RKO (cell line): ENCODE measurements at regions not wholly inside any gene's neighbourhood (a gene's known extent, or its start where the extent isn't known, plus 50 kb on each side); places are given as distances from the start of the nearest gene placed in this dataset.
A peak's percentile ranks its signal among the peaks of the same experiment; 100 is the strongest.

Experiments used
- DNase-seq: peaks from one replicate; pipeline ENCODE4 v3.0.0-alpha.2; 2016; ENCODE audit warnings: low spot score

DNA sequence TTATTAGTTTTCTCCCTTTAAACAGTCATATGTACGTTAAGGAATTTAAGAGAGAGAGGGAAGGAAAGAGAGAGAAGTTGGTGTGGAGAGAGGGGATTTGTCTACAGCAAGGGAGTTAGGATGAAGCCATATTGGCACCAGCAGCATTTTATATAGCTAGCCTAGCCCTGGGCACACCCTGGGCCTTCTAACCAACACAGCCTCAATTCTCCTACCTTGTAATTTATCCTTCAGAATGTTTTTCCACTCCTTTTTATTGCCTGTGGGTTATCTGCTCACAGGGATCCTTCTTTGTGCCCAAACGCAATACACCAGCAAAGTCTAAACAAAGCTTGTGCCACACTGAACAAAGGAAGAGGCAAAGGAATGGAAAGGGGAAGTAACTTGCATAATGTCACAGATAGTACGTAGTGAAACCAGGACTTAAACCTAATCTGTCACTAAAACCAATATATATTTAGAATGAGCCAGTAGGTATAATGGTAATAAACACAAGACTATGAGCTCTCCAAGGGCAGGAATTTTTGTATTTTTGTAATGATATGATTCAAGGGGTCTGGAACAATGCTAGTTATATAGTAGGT is 613.8 kb upstream of the TENM4 start:
- no peak for DNase-seq

DNA sequence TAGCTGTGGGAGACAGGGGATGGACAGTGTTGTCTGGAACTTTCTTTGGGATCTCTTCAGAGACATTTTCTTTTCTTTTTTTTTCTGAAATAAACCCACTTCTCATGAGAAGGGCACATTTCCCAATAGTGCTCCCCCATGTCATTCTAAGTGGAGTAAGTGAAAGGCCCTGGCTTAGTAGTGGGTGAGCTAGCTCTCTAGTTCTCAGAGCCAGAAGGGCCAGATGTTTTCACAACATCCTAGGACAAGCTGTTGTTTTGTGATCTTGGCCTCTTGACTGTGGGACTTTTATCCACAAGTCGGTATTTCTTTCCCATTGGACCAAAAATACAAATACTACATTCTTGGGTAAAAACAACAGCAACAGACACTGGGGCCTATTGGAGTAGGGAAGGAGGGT is 607.7 kb upstream of the TENM4 start:
- DNase-seq: no peak

DNA sequence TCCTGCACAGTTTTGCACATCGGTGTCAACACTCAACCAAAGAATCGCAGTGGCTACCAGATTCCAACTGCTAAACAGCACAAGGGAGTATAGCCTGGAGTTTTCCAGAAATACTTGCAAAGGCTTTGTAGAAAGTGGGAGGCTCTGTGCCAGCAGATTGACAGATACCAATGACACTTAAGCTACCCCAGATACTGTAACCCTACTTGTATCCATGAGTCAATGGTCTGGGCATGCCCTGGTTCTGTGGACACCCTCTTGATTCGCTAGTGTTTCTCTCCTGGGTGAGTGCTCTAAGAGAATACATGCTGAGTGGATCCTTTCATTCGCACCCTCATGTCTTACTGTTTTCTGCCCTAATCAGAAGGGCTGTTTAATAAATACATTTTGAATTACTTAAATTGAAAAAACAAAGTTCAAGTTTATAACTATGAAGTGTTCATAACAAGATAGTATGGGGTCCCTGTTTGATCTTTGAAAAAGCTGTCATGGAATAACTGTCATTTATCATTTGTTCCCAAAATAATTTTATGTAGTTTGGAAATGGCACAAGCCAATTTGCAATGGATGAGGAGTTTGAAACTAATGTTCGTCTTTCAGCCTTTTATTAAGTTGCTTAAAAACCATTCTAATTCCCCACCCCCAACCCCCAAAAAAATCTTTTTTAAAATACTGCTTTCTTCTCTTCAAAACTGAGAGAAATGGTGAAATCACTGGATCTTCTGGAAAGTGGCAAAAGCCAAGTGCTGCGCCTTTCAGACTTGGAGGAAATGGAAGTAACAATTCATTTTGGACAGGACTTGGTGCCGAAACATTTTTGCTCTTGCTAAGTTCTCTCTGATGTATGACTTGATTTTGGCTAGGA is 600.5 kb upstream of the TENM4 start:
- no peak for DNase-seq

- DNase-seq: peak; percentile 18
Observed at GRCh38 chr11:80034801-80035200, 594.0 kb upstream of the TENM4 start.

- DNase-seq: no peak
Observed at GRCh38 chr11:80031014-80031600, 590.3 kb upstream of the TENM4 start.

- no peak for DNase-seq
Observed at GRCh38 chr11:80028998-80029397, 588.2 kb upstream of the TENM4 start.

DNA sequence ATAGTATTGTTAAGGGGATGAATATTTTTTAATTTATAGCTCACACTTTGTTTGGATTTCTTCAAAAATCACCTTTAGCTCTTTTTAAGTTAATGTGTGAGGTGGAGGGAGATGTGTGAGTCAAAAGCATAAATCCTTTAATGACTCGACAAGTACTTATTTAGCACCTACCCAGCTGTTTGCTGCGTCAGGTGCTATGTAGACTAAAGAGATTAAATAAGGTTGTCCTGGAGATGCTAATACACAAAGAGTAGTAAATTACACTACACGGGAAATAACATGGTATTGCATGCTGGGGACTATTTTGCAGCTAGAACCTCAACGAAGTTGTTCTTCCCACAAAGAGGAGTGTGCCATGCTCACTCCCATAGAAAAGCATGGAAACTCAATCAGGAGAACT is 583.3 kb upstream of the TENM4 start:
- DNase-seq: no peak

DNA sequence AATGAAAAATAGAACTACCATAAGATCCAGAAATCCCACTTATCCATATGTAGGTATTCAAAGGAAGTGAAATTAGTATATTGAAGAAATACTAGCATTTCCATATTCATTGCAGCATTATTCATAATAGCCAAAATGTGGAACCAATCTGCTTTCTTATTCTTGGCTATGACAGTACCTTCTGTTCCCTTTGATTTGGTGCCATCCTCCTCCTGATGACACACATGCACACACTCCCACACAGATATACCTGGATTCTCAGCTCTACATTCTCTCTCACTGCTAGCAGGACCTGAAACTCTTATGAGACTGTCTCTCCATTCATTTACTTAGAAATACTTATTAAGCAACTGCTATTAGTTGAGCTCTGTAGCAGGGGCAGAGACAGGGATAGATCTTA is 582.6 kb upstream of the TENM4 start:
- DNase-seq: no peak

DNA sequence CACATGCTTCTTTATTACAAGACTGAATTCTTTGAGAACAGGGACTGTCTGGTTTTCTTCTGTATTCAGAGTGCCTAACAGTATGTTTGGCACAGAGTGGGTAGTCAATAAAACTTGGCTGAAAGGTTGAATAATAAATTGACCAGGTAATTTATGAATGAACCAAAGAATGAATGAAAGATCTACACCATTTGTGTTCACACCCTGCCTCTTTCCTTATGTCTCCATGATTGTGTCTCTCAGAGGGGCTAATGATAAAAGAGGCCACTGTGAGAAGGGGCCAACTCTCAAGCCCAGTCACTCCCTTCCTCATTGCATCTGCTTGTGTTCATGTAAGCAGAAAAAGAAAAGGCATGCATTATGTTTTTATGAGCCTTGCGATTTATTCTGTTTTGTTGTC is 569.7 kb upstream of the TENM4 start:
- DNase-seq: no peak

GRCh38 chr11:80009081-80009480 is 568.3 kb upstream of the TENM4 start:
- DNase-seq: no peak

GRCh38 chr11:80007616-80008015 is 566.8 kb upstream of the TENM4 start:
- DNase-seq: no peak

DNA sequence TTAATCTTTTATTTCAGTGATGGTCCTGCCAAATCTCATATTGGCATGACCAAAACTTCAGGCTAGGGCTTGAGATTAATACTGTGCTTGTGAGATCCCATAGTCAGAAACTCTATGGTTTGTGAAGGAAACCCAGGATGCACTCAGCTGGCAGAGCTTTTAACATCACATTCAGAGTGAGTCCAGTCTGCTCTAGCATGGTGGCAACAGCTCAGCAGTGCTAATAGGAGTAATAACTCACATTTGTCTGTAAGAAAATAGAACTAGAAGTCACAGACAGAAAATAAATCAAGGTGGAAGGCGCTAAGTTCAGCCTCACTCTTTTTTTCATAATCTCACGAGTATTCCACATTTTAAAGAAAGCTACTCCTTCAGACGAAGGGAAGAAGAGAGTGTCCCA is 549.3 kb upstream of the TENM4 start:
- no peak for DNase-seq

GRCh38 chr11:79982185-79982584 is 541.4 kb upstream of the TENM4 start:
- DNase-seq: no peak

DNA sequence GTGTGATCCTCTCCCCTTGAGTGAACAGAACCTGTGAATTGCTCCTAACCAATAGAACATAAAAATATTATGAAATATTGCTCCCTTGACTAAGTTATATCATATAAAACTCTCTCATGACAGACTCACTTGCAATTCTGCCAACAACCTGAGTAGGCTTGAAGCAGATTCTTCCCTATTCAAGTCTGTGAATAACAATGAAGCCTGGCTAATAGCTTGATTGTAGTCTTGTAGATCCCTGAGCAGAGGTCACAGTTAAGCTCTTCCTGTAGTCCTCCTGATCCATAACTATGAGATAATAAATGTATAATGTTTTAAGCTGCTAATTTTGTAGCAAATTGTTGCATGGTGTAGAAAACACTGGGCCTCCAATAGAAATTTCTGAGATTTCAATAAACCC is 540.1 kb upstream of the TENM4 start:
- no peak for DNase-seq

DNA sequence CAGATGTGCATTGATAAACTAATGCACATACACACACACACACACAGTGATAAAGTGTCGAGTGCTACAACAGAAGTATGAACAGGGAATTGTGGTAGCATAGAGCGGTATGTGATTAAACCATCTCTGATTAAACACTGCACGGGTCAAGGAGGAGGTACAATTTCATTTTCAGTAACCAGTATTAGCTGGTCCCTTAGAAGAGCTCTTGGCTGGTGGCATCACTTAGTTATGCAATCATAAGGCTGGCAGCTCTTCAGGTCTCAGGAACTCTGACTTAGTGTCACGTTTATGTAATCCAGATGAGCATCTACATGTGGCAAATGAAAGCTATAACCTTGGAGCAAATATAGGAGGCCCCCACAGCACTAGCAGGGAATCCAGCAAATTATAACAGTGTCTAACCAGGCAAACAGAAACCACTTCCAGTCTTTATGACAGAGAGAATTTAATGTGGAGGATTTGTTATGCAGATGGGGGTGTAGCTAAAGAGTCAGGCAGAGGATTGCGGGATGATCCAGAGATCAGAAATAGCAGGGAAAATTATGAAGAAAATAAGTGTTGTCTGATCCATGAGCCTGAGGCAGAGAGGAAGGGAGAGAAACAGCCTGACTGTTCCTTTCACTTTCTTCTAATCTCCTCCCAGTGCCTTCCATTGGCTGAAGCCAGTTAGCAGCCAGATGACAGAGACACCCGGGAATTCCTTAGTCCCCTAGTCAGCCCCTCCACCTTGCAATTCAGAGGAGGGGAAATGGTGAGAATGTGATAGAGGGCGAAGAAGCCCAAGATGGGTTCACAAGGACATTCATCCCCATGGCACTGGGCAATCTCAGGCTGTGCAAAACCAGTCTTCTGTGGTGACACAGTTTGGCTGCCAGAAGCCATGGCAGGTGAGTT is 533.1 kb upstream of the TENM4 start:
- no peak for DNase-seq

DNA sequence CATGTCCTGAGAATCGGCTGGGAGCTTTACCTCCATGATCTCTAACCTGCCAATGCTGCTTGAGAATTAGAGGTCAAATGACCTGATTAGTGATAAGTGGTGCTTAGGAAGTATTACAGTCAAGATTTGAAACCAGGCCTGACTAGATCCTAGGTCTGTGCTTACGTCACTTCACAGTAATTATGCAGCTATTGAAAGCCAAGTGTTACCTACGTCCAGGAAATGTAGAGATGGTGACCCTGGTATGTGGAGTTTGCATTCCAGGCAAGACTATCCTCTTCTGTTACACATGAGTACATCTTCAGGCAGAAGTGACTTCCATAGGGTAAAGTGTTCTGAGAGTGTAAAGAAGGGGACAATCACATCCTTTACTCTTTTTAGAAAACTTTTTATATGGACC is 530.4 kb upstream of the TENM4 start:
- no peak for DNase-seq

- no peak for DNase-seq
Observed at GRCh38 chr11:79966592-79966991, 525.8 kb upstream of the TENM4 start.

GRCh38 chr11:79963856-79964645 is 523.2 kb upstream of the TENM4 start:
- no peak for DNase-seq

GRCh38 chr11:79960461-79960860 is 519.6 kb upstream of the TENM4 start:
- DNase-seq: no peak

GRCh38 chr11:79959318-79959717 is 518.5 kb upstream of the TENM4 start:
- no peak for DNase-seq

- DNase-seq: no peak
Observed at GRCh38 chr11:79957702-79958101, 516.9 kb upstream of the TENM4 start.

- DNase-seq: no peak
Observed at GRCh38 chr11:79956061-79956460, 515.2 kb upstream of the TENM4 start.
